Central memory CD8-positive, alpha-beta T cell (primary cell): ENCODE measurements at regions not wholly inside any gene's neighbourhood (a gene's known extent, or its start where the extent isn't known, plus 50 kb on each side); places are given as distances from the start of the nearest gene placed in this dataset.
"Not testable (repeated sequence)": the region's sequence is repeated elsewhere in the genome, so short reads cannot be mapped to it uniquely, and the experiment has no call there.

Source experiments
- ATAC-seq: fragments of 150-1000 bp; cut with Tn5 transposase; replicated peaks from 2 replicates; pipeline ENCODE4 v1.10.0; 2022; ENCODE audit warnings: mild to moderate bottlenecking, moderate FRiP score, moderate number of reproducible peaks; ENCODE audit not compliant: poor library complexity, severe bottlenecking; ENCODE audit errors: extremely low read depth
- DNase-seq, 2 donors: peaks; one replicate each; pipeline ENCODE4 v3.0.0; 2021; ENCODE audit warnings: low spot score in 2 of 2
- H3K27ac Mint-ChIP-seq: one replicate; pipeline ENCODE4 v1.8.0; 2022; ENCODE audit warnings: low read depth, mild to moderate bottlenecking, moderate library complexity, mixed read lengths
- H3K27me3 Mint-ChIP-seq: one replicate; pipeline ENCODE4 v1.8.0; 2022; ENCODE audit warnings: mixed read lengths
- H3K36me3 Mint-ChIP-seq: one replicate; pipeline ENCODE4 v1.8.0; 2022; ENCODE audit warnings: mild to moderate bottlenecking, moderate library complexity, mixed read lengths; ENCODE audit not compliant: insufficient read depth
- H3K4me1 Mint-ChIP-seq: one replicate; pipeline ENCODE4 v1.8.0; 2022; ENCODE audit warnings: mixed read lengths
- H3K4me3 Mint-ChIP-seq: one replicate; pipeline ENCODE4 v1.8.0; 2022; ENCODE audit warnings: mild to moderate bottlenecking, moderate library complexity, mixed read lengths
- H3K9me3 Mint-ChIP-seq: one replicate; pipeline ENCODE4 v1.8.0; 2022; ENCODE audit warnings: mixed read lengths

DNA sequence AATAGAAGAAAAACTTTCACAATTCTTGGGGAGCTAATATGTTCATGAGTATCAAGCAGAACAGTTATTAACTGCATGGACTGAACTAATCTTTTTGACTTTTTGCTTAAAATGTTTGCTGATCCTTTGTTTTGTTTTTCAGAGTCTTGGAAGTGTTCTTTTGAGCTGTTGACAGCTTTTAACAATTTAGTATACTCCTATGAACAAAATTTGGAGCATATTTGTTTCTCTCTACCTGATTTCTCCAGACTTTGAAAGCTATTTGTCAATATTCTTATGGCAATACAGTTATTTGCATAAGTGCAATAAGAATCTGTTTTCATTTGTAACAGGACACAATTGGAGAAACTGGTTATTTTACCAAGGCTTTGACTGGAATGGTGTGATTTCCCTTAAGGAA is 192.0 kb upstream of the ETV3 start:
- H3K4me3 Mint-ChIP-seq, H3K9me3 Mint-ChIP-seq, H3K36me3 Mint-ChIP-seq, H3K4me1 Mint-ChIP-seq, H3K27ac Mint-ChIP-seq, DNase-seq, ATAC-seq: not testable (repeated sequence)
- H3K27me3 Mint-ChIP-seq, result peaks cover 51% of the 10 kb centered on the region

DNA sequence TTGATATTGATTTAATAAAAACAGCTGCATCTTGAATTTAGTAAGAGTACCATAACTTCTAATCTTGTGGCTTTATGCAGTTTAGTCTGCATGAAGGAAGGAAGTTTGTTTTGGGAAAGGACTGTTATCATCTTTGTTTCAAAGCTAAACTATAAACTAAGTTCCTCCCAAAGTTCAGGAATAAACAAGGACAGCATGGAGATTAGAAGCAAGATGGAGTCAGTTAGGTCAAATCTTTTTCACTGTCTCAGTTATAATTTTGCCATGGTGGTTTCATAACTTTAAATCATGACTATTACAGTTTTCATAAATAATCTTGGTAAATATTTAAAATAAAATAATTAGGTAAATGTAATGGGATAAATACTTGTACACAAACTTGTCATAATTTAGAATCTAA is 189.9 kb upstream of the ETV3 start:
- not testable (repeated sequence) for H3K27ac Mint-ChIP-seq, ATAC-seq, H3K36me3 Mint-ChIP-seq, DNase-seq, H3K4me1 Mint-ChIP-seq, H3K9me3 Mint-ChIP-seq, H3K4me3 Mint-ChIP-seq
- H3K27me3 Mint-ChIP-seq, result peaks cover 54% of the 10 kb centered on the region

DNA sequence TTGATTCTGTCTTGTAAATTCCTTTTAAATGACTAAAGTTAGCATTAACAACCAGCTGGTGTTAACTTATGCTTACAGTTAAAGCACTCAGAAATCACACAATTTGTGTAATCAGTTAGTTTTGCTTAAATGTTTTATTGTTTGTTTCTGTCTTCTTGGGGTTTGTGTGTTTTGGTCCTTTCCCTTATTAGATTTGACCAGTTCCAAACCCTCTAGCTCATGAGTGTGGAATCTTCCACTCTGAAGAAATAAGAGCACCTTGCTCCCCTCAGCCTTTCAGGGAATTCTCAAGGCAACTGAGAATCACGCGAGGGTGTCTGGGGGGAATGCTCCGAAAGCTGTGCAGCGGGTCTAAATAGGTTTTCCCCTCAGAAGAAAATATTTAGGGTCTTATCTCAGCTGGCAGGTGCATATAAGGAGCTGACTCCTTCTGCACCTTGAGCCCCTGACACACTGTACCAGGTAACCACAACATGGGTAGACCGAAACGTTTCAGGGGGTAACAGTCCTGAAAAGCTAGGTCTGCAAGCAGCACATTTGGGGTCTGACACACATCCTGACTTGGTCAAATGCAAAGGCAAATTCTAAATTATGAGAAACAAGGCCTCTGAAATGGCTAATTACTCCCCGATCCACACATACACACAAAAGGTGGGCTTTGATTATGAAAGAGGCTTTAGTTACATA is 188.1 kb upstream of the ETV3 start:
- Mint-ChIP-seq H3K9me3 (no peaks in the 10 kb centered on the region), H3K27ac (no peak overlapping the region), H3K4me3 (no peak overlapping the region), H3K4me1 (no peaks in the 10 kb centered on the region), H3K36me3 (no peaks in the 10 kb centered on the region), H3K27me3 (peaks cover 61% of the 10 kb centered on the region)
- no peak for ATAC-seq
- DNase-seq, result no peak

DNA sequence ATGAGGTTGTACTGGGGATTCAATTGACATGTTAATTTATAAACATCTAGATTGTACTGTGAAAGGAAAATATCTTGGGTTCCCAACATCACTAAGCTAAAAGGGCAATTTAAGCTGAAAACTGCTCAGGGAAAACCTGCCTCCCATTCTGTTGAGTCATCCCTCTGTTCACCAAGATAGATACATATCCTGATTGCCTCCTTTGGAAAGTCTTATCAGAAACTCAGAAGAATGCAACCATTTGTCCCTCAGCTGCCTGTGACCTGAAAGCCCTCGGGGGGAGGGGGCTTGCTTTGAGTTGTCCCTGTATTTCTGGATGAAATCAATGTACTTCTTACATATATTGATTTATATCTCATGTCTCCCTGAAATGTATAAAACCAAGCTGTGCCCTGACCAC is 187.0 kb upstream of the ETV3 start:
- H3K9me3 Mint-ChIP-seq, result peaks cover 2% of the 10 kb centered on the region
- no peak for DNase-seq
- no peaks in the 10 kb centered on the region for H3K4me1 Mint-ChIP-seq
- H3K27me3 Mint-ChIP-seq, result peaks cover 64% of the 10 kb centered on the region
- H3K4me3 Mint-ChIP-seq, result no peak overlapping the region
- H3K27ac Mint-ChIP-seq, result no peak overlapping the region
- no peak for ATAC-seq
- no peaks in the 10 kb centered on the region for H3K36me3 Mint-ChIP-seq

DNA sequence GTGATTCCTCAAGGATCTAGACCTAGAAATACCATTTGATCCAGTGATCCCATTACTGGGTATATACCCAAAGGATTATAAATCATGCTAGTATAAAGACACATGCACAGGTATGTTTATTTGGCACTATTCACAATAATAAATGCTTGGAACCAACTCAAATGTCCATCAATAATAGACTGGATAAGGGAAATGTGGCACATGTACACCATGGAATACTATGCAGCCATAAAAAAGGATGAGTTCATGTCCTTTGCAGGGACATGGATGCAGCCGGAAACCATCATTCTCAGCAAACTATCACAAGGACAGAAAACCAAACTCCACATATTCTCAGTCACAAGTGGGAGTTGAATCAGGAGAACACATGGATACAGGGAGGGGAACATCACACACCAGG is 183.8 kb upstream of the ETV3 start:
- not testable (repeated sequence) for H3K27ac Mint-ChIP-seq

DNA sequence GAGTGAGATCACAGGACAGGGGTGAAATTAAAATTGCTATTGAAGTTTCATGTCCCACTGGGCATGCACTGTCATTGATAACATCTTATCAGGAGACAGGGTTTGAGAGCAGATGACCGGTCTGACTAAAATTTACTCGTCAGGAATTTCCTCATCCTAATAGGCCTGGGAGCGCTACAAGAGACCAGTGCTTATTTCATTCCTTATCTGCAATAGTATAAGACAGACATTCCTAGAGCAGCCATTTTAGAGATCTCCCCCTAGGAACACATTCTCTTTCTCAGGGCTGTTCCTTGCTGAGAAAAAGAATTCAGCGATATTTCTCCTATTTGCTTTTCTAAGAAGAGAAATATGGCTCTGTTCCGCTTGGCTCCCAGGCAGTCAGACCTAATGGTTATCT is 181.4 kb upstream of the ETV3 start:
- Mint-ChIP-seq H3K4me1 (no peaks in the 10 kb centered on the region), H3K27me3 (peaks cover 88% of the 10 kb centered on the region), H3K9me3 (peaks cover 29% of the 10 kb centered on the region), H3K36me3 (peaks cover 1% of the 10 kb centered on the region), H3K27ac (no peak overlapping the region), H3K4me3 (no peak overlapping the region)
- no peak for ATAC-seq
- no peak for DNase-seq

More for the DNA sequence above, 183.8 kb upstream of the ETV3 start:
- H3K9me3 Mint-ChIP-seq, result peaks cover 22% of the 10 kb centered on the region
- H3K36me3 Mint-ChIP-seq, DNase-seq, H3K4me3 Mint-ChIP-seq, ATAC-seq, H3K4me1 Mint-ChIP-seq: not testable (repeated sequence)
- H3K27me3 Mint-ChIP-seq, result peaks cover 85% of the 10 kb centered on the region

DNA sequence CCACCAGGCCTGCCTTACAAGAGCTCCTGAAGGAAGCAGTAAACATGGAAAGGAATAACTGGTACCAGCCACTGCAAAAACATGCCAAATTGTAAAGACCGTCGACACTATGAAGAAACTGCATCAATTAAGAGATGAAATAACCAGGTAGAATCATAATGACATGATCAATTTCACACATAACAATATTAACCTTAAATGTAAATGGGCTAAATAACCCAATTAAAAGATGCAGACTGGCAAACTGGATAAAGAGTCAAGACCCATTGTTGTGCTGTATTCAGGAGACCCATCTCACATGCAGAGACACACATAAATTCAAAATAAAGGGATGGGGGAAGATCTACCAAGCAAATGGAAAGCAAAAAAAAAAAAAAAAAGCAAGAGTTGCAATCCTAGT is 179.0 kb upstream of the ETV3 start:
- peaks cover 29% of the 10 kb centered on the region for H3K9me3 Mint-ChIP-seq
- H3K27me3 Mint-ChIP-seq, result peaks cover 87% of the 10 kb centered on the region
- H3K27ac Mint-ChIP-seq, H3K4me1 Mint-ChIP-seq, H3K36me3 Mint-ChIP-seq, DNase-seq, ATAC-seq, H3K4me3 Mint-ChIP-seq: not testable (repeated sequence)

DNA sequence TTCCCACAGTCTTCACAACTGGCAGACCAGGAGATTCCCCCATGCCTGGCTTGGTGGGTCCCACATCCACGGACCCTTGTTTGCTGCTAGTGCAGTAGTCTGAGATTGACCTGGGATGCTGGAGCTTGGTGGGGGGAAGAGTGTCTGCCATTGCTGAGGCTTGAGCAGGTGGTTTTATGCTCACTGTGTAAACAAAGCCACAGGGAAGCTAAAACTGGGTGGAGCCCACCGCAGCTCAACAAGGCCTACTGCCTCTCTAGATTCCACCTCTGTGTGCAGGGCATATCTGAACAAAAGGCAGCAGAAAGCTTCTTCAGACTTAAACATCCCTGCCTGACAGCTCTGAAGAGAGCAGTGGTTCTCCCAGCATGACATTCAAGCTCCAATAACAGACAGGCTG is 177.3 kb upstream of the ETV3 start:
- ATAC-seq, result no peak
- DNase-seq, result no peak
- Mint-ChIP-seq H3K27ac (no peak overlapping the region), H3K4me1 (no peaks in the 10 kb centered on the region), H3K9me3 (peaks cover 29% of the 10 kb centered on the region), H3K4me3 (no peak overlapping the region), H3K36me3 (peaks cover 4% of the 10 kb centered on the region), H3K27me3 (peaks cover 87% of the 10 kb centered on the region)

DNA sequence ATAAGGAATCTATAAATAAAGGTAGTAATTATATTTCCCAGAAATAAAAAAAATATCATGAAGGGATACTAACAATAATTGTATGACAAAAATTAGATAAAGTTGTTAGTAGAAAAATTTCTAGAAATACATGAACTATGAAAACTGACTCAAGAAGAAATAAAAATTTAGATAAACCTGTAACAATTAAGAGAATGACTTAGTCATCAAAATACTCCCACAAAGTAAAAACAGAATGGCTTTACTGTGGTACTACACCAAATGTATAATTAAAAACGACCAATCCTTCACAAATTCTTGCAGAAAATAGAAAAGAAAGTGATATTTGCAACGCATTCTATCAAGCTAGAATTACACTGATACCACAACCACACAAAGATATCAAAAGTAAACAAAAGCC is 176.2 kb upstream of the ETV3 start:
- Mint-ChIP-seq H3K36me3 (peaks cover 4% of the 10 kb centered on the region), H3K9me3 (peaks cover 22% of the 10 kb centered on the region), H3K4me3 (no peak overlapping the region), H3K27ac (no peak overlapping the region), H3K4me1 (no peaks in the 10 kb centered on the region), H3K27me3 (peaks cover 91% of the 10 kb centered on the region)
- ATAC-seq (no peak), DNase-seq (no peak)

DNA sequence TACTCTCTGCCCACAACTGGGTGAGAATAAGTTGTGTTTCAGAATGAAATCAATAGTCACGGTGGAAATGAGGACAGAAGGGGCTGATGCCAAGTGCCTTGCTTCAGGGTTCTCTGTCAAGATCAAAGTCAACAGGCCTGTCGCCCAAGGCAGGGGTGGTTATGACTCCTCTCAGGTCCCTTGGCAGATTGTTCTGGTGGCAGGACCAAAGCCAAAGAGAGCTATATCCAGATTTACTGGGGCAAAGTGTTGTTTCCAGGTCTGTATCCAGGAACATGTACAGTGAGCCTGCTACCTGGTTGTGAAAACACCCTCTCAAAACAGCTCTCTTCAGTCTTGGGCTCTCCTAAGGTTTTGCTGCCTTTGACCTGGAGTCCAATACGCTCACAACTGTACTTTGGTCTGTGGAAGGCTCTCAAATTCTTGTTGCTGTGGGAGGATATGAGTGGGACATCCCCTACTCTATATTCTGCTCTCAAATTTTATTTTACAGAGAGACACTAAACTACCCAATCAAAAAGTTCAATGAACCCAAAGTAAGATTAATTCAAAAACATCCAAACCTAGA is 175.1 kb upstream of the ETV3 start:
- Mint-ChIP-seq H3K36me3 (peaks cover 2% of the 10 kb centered on the region), H3K27me3 (peaks cover 98% of the 10 kb centered on the region), H3K4me1 (no peaks in the 10 kb centered on the region), H3K9me3 (peaks cover 20% of the 10 kb centered on the region), H3K4me3 (no peak overlapping the region), H3K27ac (no peak overlapping the region)
- ATAC-seq (no peak), DNase-seq (no peak)

DNA sequence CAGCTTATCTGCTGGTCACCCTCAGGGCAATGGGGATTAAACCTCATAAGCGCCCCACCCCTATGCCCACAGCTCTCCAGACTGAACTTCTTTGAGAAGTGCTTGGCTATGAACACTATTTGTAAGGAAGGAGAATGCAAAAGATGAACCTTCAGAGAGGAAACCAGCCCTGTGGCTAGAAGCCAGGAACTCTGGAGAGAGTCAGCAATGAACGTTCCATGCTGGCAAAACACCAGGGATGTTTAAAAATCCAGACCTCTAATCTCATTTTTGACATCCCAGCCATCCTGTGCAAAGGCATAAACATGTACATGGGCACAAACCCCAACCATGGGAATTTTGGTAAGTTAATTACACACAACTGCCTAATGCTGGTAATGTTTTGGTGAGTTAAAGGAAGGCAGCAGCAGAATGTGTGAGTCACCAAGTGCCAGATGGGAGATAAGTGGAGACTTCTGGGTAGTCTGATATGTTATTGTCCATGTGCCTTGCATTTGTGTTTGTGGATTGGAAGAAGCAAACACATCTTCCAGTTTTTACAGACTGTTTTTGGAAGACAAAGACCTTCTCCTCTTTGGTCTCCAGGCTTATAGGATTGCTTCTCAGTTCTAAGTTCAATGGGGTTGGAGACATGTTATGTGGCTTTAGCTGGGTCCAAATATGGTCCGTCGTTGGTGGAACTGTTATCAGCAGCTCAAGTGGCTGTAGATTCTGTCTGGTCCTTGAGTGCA is 174.1 kb upstream of the ETV3 start:
- H3K4me1 Mint-ChIP-seq, result no peaks in the 10 kb centered on the region

DNA sequence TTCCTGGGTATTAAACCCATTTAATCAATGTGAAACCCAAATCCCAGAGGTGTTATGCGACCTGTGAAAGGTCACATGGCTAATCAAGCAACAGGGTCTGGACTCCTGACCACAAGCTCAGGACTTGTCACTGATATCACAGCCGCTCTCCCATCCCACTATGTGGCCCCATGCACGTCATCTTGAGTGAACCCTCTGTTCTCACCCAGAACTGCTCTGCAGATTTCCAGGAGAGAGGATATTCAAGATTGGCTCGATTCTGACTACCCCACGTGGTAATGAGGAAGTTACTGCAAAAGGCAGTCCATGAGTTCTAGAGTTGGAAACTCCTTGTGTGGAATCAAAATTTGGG is 173.5 kb upstream of the ETV3 start:
- peaks cover 87% of the 10 kb centered on the region for H3K27me3 Mint-ChIP-seq
- no peaks in the 10 kb centered on the region for H3K4me1 Mint-ChIP-seq
- DNase-seq, result no peak
- H3K36me3 Mint-ChIP-seq, result peaks cover 2% of the 10 kb centered on the region
- H3K27ac Mint-ChIP-seq, result no peak overlapping the region
- peaks cover 5% of the 10 kb centered on the region for H3K9me3 Mint-ChIP-seq
- no peak for ATAC-seq
- no peak overlapping the region for H3K4me3 Mint-ChIP-seq

More for the DNA sequence above, 174.1 kb upstream of the ETV3 start:
- DNase-seq (no peak), ATAC-seq (no peak)
- Mint-ChIP-seq H3K4me3 (no peak overlapping the region), H3K9me3 (peaks cover 9% of the 10 kb centered on the region), H3K27me3 (peaks cover 92% of the 10 kb centered on the region), H3K36me3 (peaks cover 2% of the 10 kb centered on the region), H3K27ac (no peak overlapping the region)
